HL-60 (cell line): ENCODE measurements at regions not wholly inside any gene's neighbourhood (a gene's known extent, or its start where the extent isn't known, plus 50 kb on each side); places are given as distances from the start of the nearest gene placed in this dataset.

ENCODE experiments used
- CTCF ChIP-seq: IDR thresholded peaks from one replicate; pipeline ENCODE4 v1.5.1; 2011; ENCODE audit warnings: low read length, control low read depth, inconsistent platforms; ENCODE audit not compliant: insufficient read depth
- GABPA ChIP-seq: IDR thresholded peaks from 2 replicates; pipeline ENCODE4 v1.6.1; 2012; ENCODE audit warnings: low read depth
- POLR2AphosphoS5 ChIP-seq: IDR thresholded peaks from 2 replicates; pipeline ENCODE4 v1.6.1; 2012; ENCODE audit warnings: low read depth

DNA sequence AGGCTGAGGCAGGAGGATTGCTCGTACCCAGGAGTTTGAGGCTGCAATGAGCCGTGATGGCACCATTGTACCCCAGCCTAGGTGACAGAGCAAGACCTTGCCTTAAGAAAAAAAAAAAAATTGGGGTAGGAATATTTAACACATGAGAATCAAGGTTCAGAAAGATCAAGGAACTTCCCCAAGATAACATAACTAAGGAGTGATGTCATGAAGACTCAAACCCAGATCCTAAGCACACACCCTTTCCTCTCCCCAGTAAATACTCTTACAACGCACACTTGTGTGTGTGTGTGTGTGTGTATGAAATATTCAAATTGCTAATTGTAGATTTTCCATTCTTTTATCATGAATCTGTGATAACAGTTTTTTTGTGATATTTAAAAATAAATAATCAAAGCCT, 90.6 kb upstream of the NUDT4 start:
- TF ChIP-seq CTCF (no peak), GABPA (no peak), POLR2AphosphoS5 (no peak)
